K562 (cell line): ENCODE measurements at regions not wholly inside any gene's neighbourhood (a gene's known extent, or its start where the extent isn't known, plus 50 kb on each side); places are given as distances from the start of the nearest gene placed in this dataset.

Source experiments
- ATAC-seq: fragments of 200-7000 bp; cut with Tn5 transposase; 3 replicates; pipeline ENCODE4 v1.9.1; 2020; ENCODE audit warnings: moderate library complexity
- BruUV-seq: library from RNA; stranded (reverse); fragments of 400-500 nt; replicated peaks from 2 replicates; lab custom pipeline; 2021; lab: Mats Ljungman, UMichigan
- CTCF ChIA-PET: fragments of 300-600 bp; formaldehyde crosslinking; extraction: SDS; loops from one replicate; lab custom pipeline; 2021; ENCODE audit warnings: low intra/inter-chr PET ratio; lab: Yijun Ruan, JAX
- POLR2A ChIA-PET: fragments of 300-600, 350-650 bp; sonication (Branson Sonifier 250); formaldehyde crosslinking; extraction: SDS; loops from one replicate; lab custom pipeline; 2021; ENCODE audit warnings: antibody characterized with exemption, inconsistent platforms; lab: Yijun Ruan, JAX
- DNase-seq, 4 experiments: peaks; one replicate each; pipeline versions ENCODE4 v3.0.0 to v3.0.0-alpha.2; 2011 to 2018; ENCODE audit warnings: low spot score in 3 of 4, mixed read lengths in 3 of 4; ENCODE audit errors: extremely low read depth in 1 of 4
- FAIRE-seq: peaks from 2 replicates; lab custom pipeline; 2011; peaks lifted over from hg19 to GRCh38; lab: Jason Lieb, UNC
- H2AFZ ChIP-seq: 2 replicates; pipeline ENCODE4 v1.6.0; 2011; ENCODE audit warnings: low read depth, low read length, control low read depth, inconsistent platforms
- H3K27ac ChIP-seq: fragments of 200-600 bp; 3 replicates; pipeline ENCODE4 v1.8.0; 2011; ENCODE audit warnings: low read depth, mild to moderate bottlenecking, control low read depth, inconsistent platforms, low read length, moderate library complexity, mixed read lengths; ENCODE audit errors: extremely low read depth
- H3K27me3 ChIP-seq, 2 experiments: fragments of 300-600 bp in 1 of 2; 2 replicates in 1 of 2; 3 replicates in 1 of 2; pipeline versions ENCODE4 v1.6.0 to v1.8.0; 2011; ENCODE audit warnings: inconsistent platforms in 2 of 2, low read length in 2 of 2, mild to moderate bottlenecking in 1 of 2, mixed read lengths in 1 of 2, moderate library complexity in 1 of 2; ENCODE audit not compliant: control insufficient read depth in 2 of 2, insufficient read depth in 2 of 2
- H3K36me3 ChIP-seq: fragments of 300-600 bp; 3 replicates; pipeline ENCODE4 v1.8.0; 2011; ENCODE audit warnings: mild to moderate bottlenecking, low read length, inconsistent platforms; ENCODE audit not compliant: control insufficient read depth, insufficient read depth
- H3K4me1 ChIP-seq, 2 experiments: fragments of 200-600 bp in 1 of 2; replicated peaks in 1 of 2; 2 replicates in 1 of 2; 3 replicates in 1 of 2; pipeline versions ENCODE4 v1.5.1 to v1.8.0; 2011; ENCODE audit warnings: inconsistent platforms in 2 of 2, low read length in 2 of 2, mild to moderate bottlenecking in 1 of 2, mixed read lengths in 1 of 2, moderate library complexity in 1 of 2; ENCODE audit not compliant: control insufficient read depth in 2 of 2, insufficient read depth in 2 of 2
- H3K4me2 ChIP-seq: 2 replicates; pipeline ENCODE4 v1.6.1; 2011; ENCODE audit warnings: low read length, control low read depth, inconsistent platforms, mixed read lengths; ENCODE audit not compliant: insufficient read depth
- H3K4me3 ChIP-seq: fragments of 200-600 bp; sonication (generic), shearing (Covaris generic); 2 replicates; pipeline ENCODE4 v1.5.1; 2016; ENCODE audit warnings: control low read depth, inconsistent platforms
- H3K79me2 ChIP-seq: fragments of 200-600 bp; 3 replicates; pipeline ENCODE4 v1.8.0; 2011; ENCODE audit warnings: low read length, inconsistent platforms; ENCODE audit not compliant: control insufficient read depth, insufficient read depth
- H3K9ac ChIP-seq, 2 experiments: 2 replicates each; pipeline versions ENCODE4 v1.6.0 to v1.6.1; 2011; ENCODE audit warnings: low read depth in 2 of 2, low read length in 2 of 2, control low read depth in 1 of 2, inconsistent platforms in 1 of 2, mild to moderate bottlenecking in 1 of 2, mixed read lengths in 1 of 2; ENCODE audit not compliant: insufficient read depth in 1 of 2
- H3K9me1 ChIP-seq: one replicate; pipeline ENCODE4 v1.6.0; 2011; ENCODE audit warnings: inconsistent platforms, mild to moderate bottlenecking, low read length, moderate library complexity; ENCODE audit not compliant: control insufficient read depth, insufficient read depth
- H3K9me3 ChIP-seq: replicated peaks from 2 replicates; pipeline ENCODE4 v1.5.1; 2011; ENCODE audit warnings: low read depth, low read length, inconsistent platforms; ENCODE audit not compliant: control insufficient read depth, insufficient read depth
- H4K20me1 ChIP-seq: replicated peaks from 2 replicates; pipeline ENCODE4 v1.6.1; 2011; ENCODE audit warnings: low read length, inconsistent platforms, mixed read lengths; ENCODE audit not compliant: control insufficient read depth, insufficient read depth
- ASH1L ChIP-seq: fragments of 450-650 bp; IDR thresholded peaks from 2 replicates; pipeline ENCODE4 v1.6.1; 2018; ENCODE audit warnings: borderline replicate concordance, mild to moderate bottlenecking, low read depth; ENCODE audit not compliant: partially characterized antibody
- BRF1 ChIP-seq: IDR thresholded peaks from 3 replicates; pipeline ENCODE4 v1.6.1; 2011; ENCODE audit warnings: borderline replicate concordance, mild to moderate bottlenecking; ENCODE audit not compliant: insufficient read length; ENCODE audit errors: extremely low read depth
- GATA2 ChIP-seq: sonication (generic); formaldehyde crosslinking; IDR thresholded peaks from 2 replicates; pipeline ENCODE4 v1.4.0; 2020; ENCODE audit warnings: mild to moderate bottlenecking, missing genetic modification reagents
- KHSRP ChIP-seq: fragments of 450-650 bp; IDR thresholded peaks from 2 replicates; pipeline ENCODE4 v1.6.1; 2017
- MEF2A ChIP-seq: IDR thresholded peaks from 2 replicates; pipeline ENCODE4 v1.6.1; 2011; ENCODE audit warnings: low read depth, mild to moderate bottlenecking, low read length, moderate library complexity; ENCODE audit not compliant: control insufficient read depth
- NCOA1 ChIP-seq: fragments of 450-650 bp; IDR thresholded peaks from 2 replicates; pipeline ENCODE4 v1.6.1; 2016; ENCODE audit warnings: low read depth
- PURB ChIP-seq: sonication (generic); formaldehyde crosslinking; IDR thresholded peaks from 2 replicates; pipeline ENCODE4 v1.9.0; 2021; ENCODE audit warnings: low read depth, mild to moderate bottlenecking, missing genetic modification reagents
- SPI1 ChIP-seq: IDR thresholded peaks from 2 replicates; pipeline ENCODE4 v1.6.1; 2011; ENCODE audit warnings: low read depth, low read length, control low read depth, borderline replicate concordance
- SREBF2 ChIP-seq: sonication (generic); formaldehyde crosslinking; IDR thresholded peaks from 2 replicates; pipeline ENCODE4 v1.4.0; 2020; ENCODE audit warnings: mild to moderate bottlenecking, missing genetic modification reagents
- ZBTB33 ChIP-seq: sonication (generic); formaldehyde crosslinking; IDR thresholded peaks from 2 replicates; pipeline ENCODE4 v1.8.1; 2023; ENCODE audit warnings: mild to moderate bottlenecking, missing genetic modification reagents
- ZC3H11A ChIP-seq: IDR thresholded peaks from 2 replicates; pipeline ENCODE4 v1.6.1; 2012; ENCODE audit warnings: low read depth, low read length, improper control_type of control experiment
- ZHX1 ChIP-seq: fragments of 150-350 bp; conservative IDR thresholded peaks from 2 replicates; pipeline ENCODE4 v1.6.1; 2014; ENCODE audit warnings: low read length
- ZNF121 ChIP-seq: sonication (generic); formaldehyde crosslinking; conservative IDR thresholded peaks from 2 replicates; pipeline ENCODE4 v1.8.0; 2022; ENCODE audit warnings: missing genetic modification reagents
- ZNF23 ChIP-seq: fragments of 250-450 bp; sonication (Bioruptor Pico); IDR thresholded peaks from 2 replicates; pipeline ENCODE4 v1.4.0; 2020; ENCODE audit warnings: mild to moderate bottlenecking
- WGBS: fragments of 100-300 bp; shearing (Covaris generic); methylation state at CpG from one replicate; pipeline ENCODE4 v1.1.6; 2016; ENCODE audit warnings: low coverage, mixed read lengths; ENCODE audit not compliant: insufficient coverage; ENCODE audit errors: missing lambda C conversion rate; 5-methylcytosine and 5-hydroxymethylcytosine counted together
- in situ Hi-C: fragments of 300-500 bp; cut with MboI; formaldehyde crosslinking; loops from 4 replicates; pipeline ENCODE4 v1.15.0; 2018; ENCODE audit warnings: inconsistent platforms, mixed read lengths
- intact Hi-C: fragments of 100-400 bp; cut with micrococcal nuclease; formaldehyde crosslinking; loops from 2 replicates; pipeline ENCODE4 v1.14.2; 2022
- TF ChIP-seq, protein P1 (sequence below), 2 experiments: IDR thresholded peaks in 1 of 2; conservative IDR thresholded peaks in 1 of 2; 2 replicates each; pipeline ENCODE4 v1.6.1; 2016; ENCODE audit warnings: low read depth in 2 of 2, mild to moderate bottlenecking in 1 of 2, missing compliant biosample characterization in 1 of 2, missing genetic modification characterization in 1 of 2, moderate library complexity in 1 of 2

GRCh38 chr19:13573056-13573667 is 66.9 kb upstream of the CACNA1A start:
- H3K79me2 ChIP-seq = no peaks in the 10 kb centered on the region
- CTCF ChIA-PET = no interaction called here
- no peaks in the 10 kb centered on the region for H3K36me3 ChIP-seq
- no peak overlapping the region for H2AFZ ChIP-seq
- no peak overlapping the region for H3K27ac ChIP-seq
- H3K4me1 ChIP-seq = no peaks in the 10 kb centered on the region
- in situ Hi-C loops = no loop called here
- no peak overlapping the region for H3K9ac ChIP-seq
- no peak overlapping the region for H3K4me3 ChIP-seq
- no peak for ATAC-seq
- no peak for FAIRE-seq
- POLR2A ChIA-PET = no interaction called here
- H3K4me2 ChIP-seq = no peak overlapping the region
- H3K9me3 ChIP-seq = no peaks in the 10 kb centered on the region; the same call in none of the 2 replicates
- BruUV-seq = no TSS peak
- H3K9me1 ChIP-seq = no peaks in the 10 kb centered on the region
- H4K20me1 ChIP-seq = no peaks in the 10 kb centered on the region
- 2% methylated on average over 12 of the region's 13 CpGs for WGBS
- H3K27me3 ChIP-seq = peaks cover 0 to 18% of the 10 kb centered on the region in 2 experiments; a peak in 3 of 5 replicates
- intact Hi-C loops = no loop called here
- DNase-seq = no peak
- TF ChIP-seq NCOA1 (no peak), ASH1L (no peak), SPI1 (no peak), PURB (CRISPR knock-in tag) (no peak), ZHX1 (no peak), SREBF2 (CRISPR knock-in tag) (no peak), ZC3H11A (no peak), ZBTB33 (CRISPR knock-in tag) (no peak), KHSRP (no peak), BRF1 (no peak), MEF2A (no peak), ZNF121 (CRISPR knock-in tag) (no peak), GATA2 (no peak), ZNF23 (CRISPR knock-in tag) (no peak)
- TF ChIP-seq, protein P1, sequence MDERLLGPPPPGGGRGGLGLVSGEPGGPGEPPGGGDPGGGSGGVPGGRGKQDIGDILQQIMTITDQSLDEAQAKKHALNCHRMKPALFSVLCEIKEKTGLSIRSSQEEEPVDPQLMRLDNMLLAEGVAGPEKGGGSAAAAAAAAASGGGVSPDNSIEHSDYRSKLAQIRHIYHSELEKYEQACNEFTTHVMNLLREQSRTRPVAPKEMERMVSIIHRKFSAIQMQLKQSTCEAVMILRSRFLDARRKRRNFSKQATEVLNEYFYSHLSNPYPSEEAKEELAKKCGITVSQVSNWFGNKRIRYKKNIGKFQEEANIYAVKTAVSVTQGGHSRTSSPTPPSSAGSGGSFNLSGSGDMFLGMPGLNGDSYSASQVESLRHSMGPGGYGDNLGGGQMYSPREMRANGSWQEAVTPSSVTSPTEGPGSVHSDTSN (CRISPR knock-in tag; IDR thresholded peaks at IDR 0.05; ENCODE audit: low read depth) = no peak
- TF ChIP-seq, protein P1 (tag; conservative IDR thresholded peaks at IDR 0.05; ENCODE audit: low read depth) = no peak
